Retinal pigment epithelial cell (primary cell): ENCODE measurements at regions not wholly inside any gene's neighbourhood (a gene's known extent, or its start where the extent isn't known, plus 50 kb on each side); places are given as distances from the start of the nearest gene placed in this dataset.

ENCODE experiments used
- DNase-seq: peaks from one replicate; pipeline ENCODE4 v3.0.0-alpha.2; 2010; ENCODE audit warnings: low read depth
- H3K4me3 ChIP-seq: 2 replicates; pipeline ENCODE4 v1.5.1; 2011; ENCODE audit warnings: mild to moderate bottlenecking, low read length, control low read depth, moderate library complexity
- CTCF ChIP-seq: conservative IDR thresholded peaks from 2 replicates; pipeline ENCODE4 v1.5.1; 2011; ENCODE audit warnings: low read depth, low read length, control low read depth, inconsistent platforms

GRCh38 chr6:8644306-8644705, 209.0 kb upstream of the SLC35B3 start:
- no peak for TF ChIP-seq CTCF
- DNase-seq = no peak
- no peak overlapping the region for H3K4me3 ChIP-seq

GRCh38 chr6:8642854-8643253, 207.5 kb upstream of the SLC35B3 start:
- no peak overlapping the region for H3K4me3 ChIP-seq
- no peak for DNase-seq
- no peak for TF ChIP-seq CTCF

- H3K4me3 ChIP-seq = no peak overlapping the region
- DNase-seq = no peak
Observed at GRCh38 chr6:8642131-8642530, 206.8 kb upstream of the SLC35B3 start.

GRCh38 chr6:8639928-8640649, 204.7 kb upstream of the SLC35B3 start:
- no peak for DNase-seq
- TF ChIP-seq CTCF = no peak
- H3K4me3 ChIP-seq = no peak overlapping the region

More at GRCh38 chr6:8642131-8642530, 206.8 kb upstream of the SLC35B3 start:
- TF ChIP-seq CTCF = no peak

- no peak for TF ChIP-seq CTCF
- no peak overlapping the region for H3K4me3 ChIP-seq
- DNase-seq = no peak
Observed at GRCh38 chr6:8637896-8638597, 202.7 kb upstream of the SLC35B3 start.

GRCh38 chr6:8633762-8634161, 198.4 kb upstream of the SLC35B3 start:
- TF ChIP-seq CTCF = no peak
- H3K4me3 ChIP-seq = no peak overlapping the region
- no peak for DNase-seq

- no peak for TF ChIP-seq CTCF
- no peak for DNase-seq
- no peak overlapping the region for H3K4me3 ChIP-seq
Observed at GRCh38 chr6:8628736-8629135, 193.4 kb upstream of the SLC35B3 start.
